SK-N-SH treated with all-trans-retinoic acid at 6 μM for 48 hours (cell line): ENCODE measurements at regions not wholly inside any gene's neighbourhood (a gene's known extent, or its start where the extent isn't known, plus 50 kb on each side); places are given as distances from the start of the nearest gene placed in this dataset.

Experiments
- ATAC-seq: fragments of 200-7000 bp; cut with Tn5 transposase; 3 replicates; pipeline ENCODE4 v1.9.1; 2020; ENCODE audit warnings: mild to moderate bottlenecking, moderate library complexity
- ARNTL ChIP-seq: fragments of 450-650 bp; formaldehyde crosslinking; IDR thresholded peaks from 2 replicates; pipeline ENCODE4 v1.5.0; 2020; ENCODE audit warnings: low read depth, mild to moderate bottlenecking, moderate library complexity, borderline replicate concordance
- BACH2 ChIP-seq: fragments of 250-450 bp; sonication (Bioruptor Pico); IDR thresholded peaks from 2 replicates; pipeline ENCODE4 v1.9.0; 2021; ENCODE audit warnings: mild to moderate bottlenecking, borderline replicate concordance
- CREB5 ChIP-seq: fragments of 250-450 bp; sonication (Bioruptor Pico); IDR thresholded peaks from 2 replicates; pipeline ENCODE4 v1.5.1; 2020; ENCODE audit warnings: low read depth, mild to moderate bottlenecking, moderate library complexity
- CSDC2 ChIP-seq: fragments of 250-450 bp; sonication (Bioruptor Pico); IDR thresholded peaks from 2 replicates; pipeline ENCODE4 v1.5.0; 2020; ENCODE audit warnings: mild to moderate bottlenecking, moderate library complexity
- ISL1 ChIP-seq: fragments of 250-450 bp; sonication (Bioruptor Pico); IDR thresholded peaks from 2 replicates; pipeline ENCODE4 v2.1.2; 2022; ENCODE audit warnings: mild to moderate bottlenecking, moderate library complexity
- OSR1 ChIP-seq: fragments of 250-450 bp; sonication (Bioruptor Pico); IDR thresholded peaks from 2 replicates; pipeline ENCODE4 v1.8.0; 2022; ENCODE audit warnings: moderate library complexity, mild to moderate bottlenecking, inconsistent platforms
- PPARA ChIP-seq: fragments of 250-450 bp; sonication (Bioruptor Pico); IDR thresholded peaks from 2 replicates; pipeline ENCODE4 v1.5.0; 2020; ENCODE audit warnings: mild to moderate bottlenecking, borderline replicate concordance
- RARB ChIP-seq: fragments of 250-450 bp; sonication (Bioruptor Pico); IDR thresholded peaks from 2 replicates; pipeline ENCODE4 v1.8.0; 2021; ENCODE audit warnings: mild to moderate bottlenecking, moderate library complexity
- SNAI2 ChIP-seq: fragments of 250-450 bp; sonication (Bioruptor Pico); IDR thresholded peaks from 2 replicates; pipeline ENCODE4 v1.5.0; 2020; ENCODE audit warnings: mild to moderate bottlenecking, moderate library complexity
- TCF4 ChIP-seq: fragments of 250-450 bp; sonication (Bioruptor Pico); IDR thresholded peaks from 2 replicates; pipeline ENCODE4 v1.8.0; 2021; ENCODE audit warnings: mild to moderate bottlenecking, moderate library complexity, borderline replicate concordance
- TOX ChIP-seq: fragments of 250-450 bp; sonication (Bioruptor Pico); IDR thresholded peaks from 2 replicates; pipeline ENCODE4 v1.8.0; 2021; ENCODE audit warnings: mild to moderate bottlenecking, moderate library complexity, borderline replicate concordance
- ZC3H10 ChIP-seq: fragments of 250-450 bp; sonication (Bioruptor Pico); IDR thresholded peaks from 2 replicates; pipeline ENCODE4 v1.5.1; 2021; ENCODE audit warnings: mild to moderate bottlenecking, moderate library complexity
- ZFP30 ChIP-seq: fragments of 450-650 bp; formaldehyde crosslinking; IDR thresholded peaks from 2 replicates; pipeline ENCODE4 v1.5.0; 2022; ENCODE audit warnings: mild to moderate bottlenecking, moderate library complexity
- ZNF565 ChIP-seq: fragments of 450-650 bp; formaldehyde crosslinking; conservative IDR thresholded peaks from 2 replicates; pipeline ENCODE4 v1.5.0; 2020; ENCODE audit warnings: low read depth, mild to moderate bottlenecking, moderate library complexity
- ZNF8 ChIP-seq: fragments of 450-650 bp; formaldehyde crosslinking; IDR thresholded peaks from 2 replicates; pipeline ENCODE4 v1.5.0; 2020; ENCODE audit warnings: mild to moderate bottlenecking, moderate library complexity
- TF ChIP-seq, protein P1 (sequence below): fragments of 250-450 bp; sonication (Bioruptor Pico); IDR thresholded peaks from 2 replicates; pipeline ENCODE4 v1.5.0; 2020; ENCODE audit warnings: mild to moderate bottlenecking, moderate library complexity
- TF ChIP-seq, protein P2 (sequence below): fragments of 250-450 bp; sonication (Bioruptor Pico); IDR thresholded peaks from 2 replicates; pipeline ENCODE4 v1.8.0; 2021; ENCODE audit warnings: low read depth, mild to moderate bottlenecking, moderate library complexity, borderline replicate concordance

DNA sequence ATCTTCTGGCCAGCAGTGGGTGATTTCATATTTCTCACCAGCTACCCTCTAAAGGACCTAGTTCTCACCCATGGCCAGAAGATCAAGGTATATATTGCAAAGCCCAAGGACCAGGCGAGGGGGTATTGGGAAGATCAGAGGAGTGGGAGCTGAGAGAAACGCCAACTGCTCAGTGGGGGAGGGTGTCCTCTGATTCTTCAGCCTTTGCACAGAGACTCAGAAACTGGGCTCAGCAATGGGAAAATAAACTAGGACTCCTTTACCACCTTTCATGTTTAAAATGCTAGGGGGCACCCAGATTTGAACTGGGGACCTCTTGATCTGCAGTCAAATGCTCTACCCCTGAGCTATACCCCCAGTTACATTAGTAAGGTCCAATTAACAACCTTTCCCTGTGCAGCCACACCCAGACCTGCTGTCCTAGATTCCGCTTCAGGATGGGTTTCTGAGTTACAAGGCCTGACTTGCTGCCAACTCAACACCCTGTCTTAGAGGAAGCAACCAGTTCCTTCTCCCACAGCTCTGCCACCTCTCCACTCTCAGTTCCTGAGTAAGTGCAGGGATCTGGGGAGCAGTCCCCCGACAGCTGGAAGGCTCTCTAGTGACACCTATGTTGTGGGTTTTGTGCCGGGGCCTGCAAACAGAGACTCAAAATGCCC, 93.5 kb downstream of the ZNF783 start (continued):
- TF ChIP-seq, protein P1, sequence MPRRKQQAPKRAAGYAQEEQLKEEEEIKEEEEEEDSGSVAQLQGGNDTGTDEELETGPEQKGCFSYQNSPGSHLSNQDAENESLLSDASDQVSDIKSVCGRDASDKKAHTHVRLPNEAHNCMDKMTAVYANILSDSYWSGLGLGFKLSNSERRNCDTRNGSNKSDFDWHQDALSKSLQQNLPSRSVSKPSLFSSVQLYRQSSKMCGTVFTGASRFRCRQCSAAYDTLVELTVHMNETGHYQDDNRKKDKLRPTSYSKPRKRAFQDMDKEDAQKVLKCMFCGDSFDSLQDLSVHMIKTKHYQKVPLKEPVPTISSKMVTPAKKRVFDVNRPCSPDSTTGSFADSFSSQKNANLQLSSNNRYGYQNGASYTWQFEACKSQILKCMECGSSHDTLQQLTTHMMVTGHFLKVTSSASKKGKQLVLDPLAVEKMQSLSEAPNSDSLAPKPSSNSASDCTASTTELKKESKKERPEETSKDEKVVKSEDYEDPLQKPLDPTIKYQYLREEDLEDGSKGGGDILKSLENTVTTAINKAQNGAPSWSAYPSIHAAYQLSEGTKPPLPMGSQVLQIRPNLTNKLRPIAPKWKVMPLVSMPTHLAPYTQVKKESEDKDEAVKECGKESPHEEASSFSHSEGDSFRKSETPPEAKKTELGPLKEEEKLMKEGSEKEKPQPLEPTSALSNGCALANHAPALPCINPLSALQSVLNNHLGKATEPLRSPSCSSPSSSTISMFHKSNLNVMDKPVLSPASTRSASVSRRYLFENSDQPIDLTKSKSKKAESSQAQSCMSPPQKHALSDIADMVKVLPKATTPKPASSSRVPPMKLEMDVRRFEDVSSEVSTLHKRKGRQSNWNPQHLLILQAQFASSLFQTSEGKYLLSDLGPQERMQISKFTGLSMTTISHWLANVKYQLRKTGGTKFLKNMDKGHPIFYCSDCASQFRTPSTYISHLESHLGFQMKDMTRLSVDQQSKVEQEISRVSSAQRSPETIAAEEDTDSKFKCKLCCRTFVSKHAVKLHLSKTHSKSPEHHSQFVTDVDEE (CRISPR knock-in tag): no peak
- TF ChIP-seq ZNF8 (CRISPR knock-in tag) (no peak), ZNF565 (CRISPR knock-in tag) (no peak), ISL1 (no peak), RARB (CRISPR knock-in tag) (no peak)

DNA sequence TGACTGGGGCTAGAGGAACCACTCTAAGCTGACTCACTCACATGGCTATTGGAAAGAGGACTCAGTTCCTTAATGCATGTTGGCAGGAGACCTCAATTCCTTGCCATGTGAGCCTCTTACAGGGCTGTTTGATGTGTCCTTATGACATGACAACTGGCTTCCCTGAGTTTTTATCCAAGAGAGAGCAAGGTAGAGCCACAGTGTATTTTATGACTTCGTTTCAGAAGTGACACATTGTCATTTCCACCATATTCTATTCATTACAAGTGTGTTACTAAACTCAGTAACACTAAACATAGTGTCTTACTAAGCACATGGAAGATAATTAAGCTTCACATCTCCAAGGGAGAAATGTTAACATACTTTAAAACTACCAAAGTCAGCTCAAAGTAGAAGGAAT, 98.2 kb downstream of the ZNF777 start:
- no peak for ATAC-seq
- TF ChIP-seq OSR1 (CRISPR knock-in tag) (no peak), CREB5 (CRISPR knock-in tag) (no peak)
- TF ChIP-seq, protein P1 (CRISPR knock-in tag): no peak
- TF ChIP-seq, protein P2, sequence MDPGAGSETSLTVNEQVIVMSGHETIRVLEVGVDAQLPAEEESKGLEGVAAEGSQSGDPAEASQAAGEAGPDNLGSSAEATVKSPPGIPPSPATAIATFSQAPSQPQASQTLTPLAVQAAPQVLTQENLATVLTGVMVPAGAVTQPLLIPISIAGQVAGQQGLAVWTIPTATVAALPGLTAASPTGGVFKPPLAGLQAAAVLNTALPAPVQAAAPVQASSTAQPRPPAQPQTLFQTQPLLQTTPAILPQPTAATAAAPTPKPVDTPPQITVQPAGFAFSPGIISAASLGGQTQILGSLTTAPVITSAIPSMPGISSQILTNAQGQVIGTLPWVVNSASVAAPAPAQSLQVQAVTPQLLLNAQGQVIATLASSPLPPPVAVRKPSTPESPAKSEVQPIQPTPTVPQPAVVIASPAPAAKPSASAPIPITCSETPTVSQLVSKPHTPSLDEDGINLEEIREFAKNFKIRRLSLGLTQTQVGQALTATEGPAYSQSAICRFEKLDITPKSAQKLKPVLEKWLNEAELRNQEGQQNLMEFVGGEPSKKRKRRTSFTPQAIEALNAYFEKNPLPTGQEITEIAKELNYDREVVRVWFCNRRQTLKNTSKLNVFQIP (CRISPR knock-in tag): no peak

GRCh38 chr7:149367418-149368180, 93.3 kb downstream of the ZNF777 start:
- TF ChIP-seq TCF4 (CRISPR knock-in tag) (no peak), ISL1 (no peak), ZNF565 (CRISPR knock-in tag) (no peak), BACH2 (CRISPR knock-in tag) (no peak), ARNTL (CRISPR knock-in tag) (no peak), CREB5 (CRISPR knock-in tag) (no peak), ZC3H10 (CRISPR knock-in tag) (no peak), PPARA (CRISPR knock-in tag) (no peak), ZNF8 (CRISPR knock-in tag) (no peak), ZFP30 (CRISPR knock-in tag) (no peak), TOX (no peak), CSDC2 (CRISPR knock-in tag) (no peak), SNAI2 (CRISPR knock-in tag) (no peak)
- ATAC-seq: no peak
